Muscle of back (tissue), 3 donors: ENCODE measurements at regions not wholly inside any gene's neighbourhood (a gene's known extent, or its start where the extent isn't known, plus 50 kb on each side); places are given as distances from the start of the nearest gene placed in this dataset.

Source experiments
- DNase-seq, 3 donors: peaks; one replicate each; pipeline versions ENCODE4 v3.0.0 to v3.0.0-alpha.2; 2013

GRCh38 chr2:198340846-198341245 is 536.5 kb downstream of the PLCL1 start:
- no peak for DNase-seq

- no peak for DNase-seq
Measured at GRCh38 chr2:198339116-198339515, 534.7 kb downstream of the PLCL1 start.

- no peak for DNase-seq
Measured at GRCh38 chr2:198337368-198337767, 533.0 kb downstream of the PLCL1 start.

- no peak for DNase-seq
Measured at GRCh38 chr2:198328454-198328853, 524.1 kb downstream of the PLCL1 start.

GRCh38 chr2:198327526-198327925 is 523.1 kb downstream of the PLCL1 start:
- no peak for DNase-seq

- no peak for DNase-seq
Measured at GRCh38 chr2:198326431-198326830, 522.0 kb downstream of the PLCL1 start.

- no peak for DNase-seq
Measured at GRCh38 chr2:198325359-198325758, 521.0 kb downstream of the PLCL1 start.

GRCh38 chr2:198324071-198324470 is 519.7 kb downstream of the PLCL1 start:
- DNase-seq = no peak

GRCh38 chr2:198322275-198322674 is 517.9 kb downstream of the PLCL1 start:
- DNase-seq = no peak

GRCh38 chr2:198321522-198322088 is 517.2 kb downstream of the PLCL1 start:
- DNase-seq = no peak

GRCh38 chr2:198316852-198317396 is 512.5 kb downstream of the PLCL1 start:
- DNase-seq = no peak

- no peak for DNase-seq
Measured at GRCh38 chr2:198315791-198316630, 511.6 kb downstream of the PLCL1 start.

GRCh38 chr2:198314559-198315153 is 510.3 kb downstream of the PLCL1 start:
- DNase-seq = peak; percentile 34 to 71 (median 48)

GRCh38 chr2:198312596-198313483 is 508.4 kb downstream of the PLCL1 start:
- DNase-seq = no peak

GRCh38 chr2:198311020-198311419 is 506.6 kb downstream of the PLCL1 start:
- DNase-seq = no peak

GRCh38 chr2:198309673-198310280 is 505.4 kb downstream of the PLCL1 start:
- peak; percentile 43 to 66 (median 49) for DNase-seq

GRCh38 chr2:198309081-198309480 is 504.7 kb downstream of the PLCL1 start:
- no peak for DNase-seq

- no peak for DNase-seq
Measured at GRCh38 chr2:198308368-198308767, 504.0 kb downstream of the PLCL1 start.

GRCh38 chr2:198307093-198307492 is 502.7 kb downstream of the PLCL1 start:
- DNase-seq = no peak

GRCh38 chr2:198304859-198305258 is 500.5 kb downstream of the PLCL1 start:
- DNase-seq = no peak

GRCh38 chr2:198297350-198297749 is 493.0 kb downstream of the PLCL1 start:
- no peak for DNase-seq
